IMR-90 (cell line): ENCODE measurements at regions not wholly inside any gene's neighbourhood (a gene's known extent, or its start where the extent isn't known, plus 50 kb on each side); places are given as distances from the start of the nearest gene placed in this dataset.

Experiments
- ATAC-seq: fragments of 200-7000 bp; cut with Tn5 transposase; 2 replicates; pipeline ENCODE4 v1.9.1; 2020; ENCODE audit warnings: low read depth, mild to moderate bottlenecking, moderate library complexity
- BruUV-seq: library from RNA; stranded (reverse); fragments of 400-500 nt; replicated peaks from 2 replicates; lab custom pipeline; 2021; lab: Mats Ljungman, UMichigan
- CTCF ChIA-PET: fragments of 300-600 bp; formaldehyde crosslinking; extraction: SDS; loops from one replicate; lab custom pipeline; 2021; ENCODE audit warnings: antibody characterized with exemption; lab: Yijun Ruan, JAX
- POLR2A ChIA-PET: fragments of 300-600 bp; sonication (Branson Sonifier 250); formaldehyde crosslinking; loops from one replicate; lab custom pipeline; 2022; ENCODE audit warnings: antibody characterized with exemption; ENCODE audit not compliant: unreplicated experiment; lab: Charles Lee
- DNase-seq: peaks from one replicate; pipeline ENCODE4 v3.0.0; 2013
- H2AFZ ChIP-seq: replicated peaks from 2 replicates; pipeline ENCODE3; 2013; ENCODE audit warnings: low read length, mild to moderate bottlenecking; ENCODE audit not compliant: poor library complexity
- H2AK5ac ChIP-seq: 2 replicates; pipeline ENCODE4 v1.6.1; 2013; ENCODE audit warnings: low read depth, low read length, inconsistent platforms
- H2AK9ac ChIP-seq: replicated peaks from 2 replicates; pipeline ENCODE3; 2013; ENCODE audit warnings: mild to moderate bottlenecking, low read depth, low read length, moderate library complexity; ENCODE audit not compliant: poor library complexity
- H2BK120ac ChIP-seq: 2 replicates; pipeline ENCODE4 v1.6.1; 2013; ENCODE audit warnings: low read depth, low read length, inconsistent platforms
- H2BK15ac ChIP-seq: 3 replicates; pipeline ENCODE4 v1.6.1; 2013; ENCODE audit warnings: low read depth, low read length, inconsistent platforms
- H2BK20ac ChIP-seq: 2 replicates; pipeline ENCODE4 v1.6.1; 2013; ENCODE audit warnings: low read depth, mild to moderate bottlenecking, inconsistent platforms, low read length, moderate library complexity
- H2BK5ac ChIP-seq: 2 replicates; pipeline ENCODE4 v1.6.1; 2013; ENCODE audit warnings: mild to moderate bottlenecking, low read depth, low read length, inconsistent platforms; ENCODE audit not compliant: poor library complexity, severe bottlenecking
- H3K14ac ChIP-seq: replicated peaks from 2 replicates; pipeline ENCODE4 v1.6.1; 2013; ENCODE audit warnings: low read depth, low read length, inconsistent platforms
- H3K18ac ChIP-seq: 2 replicates; pipeline ENCODE4 v1.6.1; 2013; ENCODE audit warnings: low read depth, low read length, control low read depth
- H3K23ac ChIP-seq: 2 replicates; pipeline ENCODE4 v1.6.1; 2013; ENCODE audit warnings: low read depth, low read length, inconsistent platforms
- H3K27ac ChIP-seq: 2 replicates; pipeline ENCODE4 v1.5.1; 2013; ENCODE audit warnings: mild to moderate bottlenecking, control low read depth, low read length; ENCODE audit not compliant: insufficient read depth
- H3K27me3 ChIP-seq: 2 replicates; pipeline ENCODE4 v1.6.1; 2013; ENCODE audit warnings: low read length; ENCODE audit not compliant: control insufficient read depth, insufficient read depth
- H3K36me3 ChIP-seq: 2 replicates; pipeline ENCODE4 v1.6.1; 2013; ENCODE audit warnings: low read length, mixed read lengths; ENCODE audit not compliant: control insufficient read depth, insufficient read depth
- H3K4ac ChIP-seq: 2 replicates; pipeline ENCODE4 v1.6.1; 2013; ENCODE audit warnings: low read depth, low read length, inconsistent platforms
- H3K4me1 ChIP-seq: 2 replicates; pipeline ENCODE4 v1.6.1; 2013; ENCODE audit warnings: low read length, mixed read lengths; ENCODE audit not compliant: control insufficient read depth, insufficient read depth
- H3K4me2 ChIP-seq: 2 replicates; pipeline ENCODE4 v1.6.1; 2013; ENCODE audit warnings: low read depth, mild to moderate bottlenecking, control low read depth, low read length, moderate library complexity
- H3K4me3 ChIP-seq: 2 replicates; pipeline ENCODE4 v1.5.1; 2013; ENCODE audit warnings: low read depth, mild to moderate bottlenecking, control low read depth, low read length, moderate library complexity; ENCODE audit not compliant: insufficient read depth
- H3K56ac ChIP-seq: 2 replicates; pipeline ENCODE4 v1.6.1; 2013; ENCODE audit warnings: low read length, inconsistent platforms; ENCODE audit not compliant: insufficient read depth; ENCODE audit errors: extremely low read depth
- H3K79me1 ChIP-seq, 2 experiments: 2 replicates each; pipeline ENCODE4 v1.6.1; 2013; ENCODE audit warnings: low read length in 2 of 2, inconsistent platforms in 1 of 2, low read depth in 1 of 2
- H3K9ac ChIP-seq: 2 replicates; pipeline ENCODE4 v1.6.1; 2013; ENCODE audit warnings: low read depth, low read length, control low read depth
- H3K9me1 ChIP-seq: 2 replicates; pipeline ENCODE4 v1.6.1; 2013; ENCODE audit warnings: low read length, inconsistent platforms; ENCODE audit not compliant: insufficient read depth
- H3K9me3 ChIP-seq: 2 replicates; pipeline ENCODE4 v1.6.1; 2013; ENCODE audit warnings: low read length; ENCODE audit not compliant: control insufficient read depth, insufficient read depth
- H4K20me1 ChIP-seq: 2 replicates; pipeline ENCODE4 v1.6.1; 2013; ENCODE audit warnings: low read length, inconsistent platforms; ENCODE audit not compliant: insufficient read depth
- H4K5ac ChIP-seq: 2 replicates; pipeline ENCODE4 v1.6.1; 2013; ENCODE audit warnings: mild to moderate bottlenecking, low read depth, low read length, control low read depth
- H4K8ac ChIP-seq, 2 experiments: 2 replicates each; pipeline ENCODE4 v1.6.1; 2013; ENCODE audit warnings: low read depth in 2 of 2, low read length in 2 of 2, control low read depth in 1 of 2, inconsistent platforms in 1 of 2
- H4K91ac ChIP-seq: 2 replicates; pipeline ENCODE4 v1.6.1; 2013; ENCODE audit warnings: low read depth, low read length, inconsistent platforms; ENCODE audit not compliant: insufficient read depth
- BHLHE40 ChIP-seq: fragments of 150-350 bp; IDR thresholded peaks from 2 replicates; pipeline ENCODE4 v1.6.1; 2016; ENCODE audit warnings: mild to moderate bottlenecking, low read depth, low read length
- CEBPB ChIP-seq: IDR thresholded peaks from 2 replicates; pipeline ENCODE4 v1.6.1; 2012; ENCODE audit warnings: low read depth, low read length, improper control_type of control experiment
- CHD1 ChIP-seq: IDR thresholded peaks from 2 replicates; pipeline ENCODE4 v1.6.1; 2012; ENCODE audit warnings: low read depth, low read length, improper control_type of control experiment
- MAFK ChIP-seq: IDR thresholded peaks from 2 replicates; pipeline ENCODE4 v1.6.1; 2012; ENCODE audit warnings: low read depth, low read length, improper control_type of control experiment
- MAZ ChIP-seq: IDR thresholded peaks from 2 replicates; pipeline ENCODE4 v1.6.1; 2012; ENCODE audit warnings: low read depth, mild to moderate bottlenecking, low read length, improper control_type of control experiment, moderate library complexity, borderline replicate concordance
- MXI1 ChIP-seq: IDR thresholded peaks from 2 replicates; pipeline ENCODE4 v1.6.1; 2012; ENCODE audit warnings: low read depth, mild to moderate bottlenecking, low read length, moderate library complexity, borderline replicate concordance
- NFE2L2 ChIP-seq: fragments of 150-350 bp; IDR thresholded peaks from 2 replicates; pipeline ENCODE4 v1.6.1; 2016; ENCODE audit warnings: low read depth, mild to moderate bottlenecking, low read length
- RAD21 ChIP-seq: IDR thresholded peaks from 2 replicates; pipeline ENCODE4 v1.6.1; 2012; ENCODE audit warnings: low read length, improper control_type of control experiment
- RCOR1 ChIP-seq: IDR thresholded peaks from 2 replicates; pipeline ENCODE4 v1.6.1; 2012; ENCODE audit warnings: mild to moderate bottlenecking, low read length, improper control_type of control experiment; ENCODE audit not compliant: insufficient replicate concordance
- RFX5 ChIP-seq: IDR thresholded peaks from 2 replicates; pipeline ENCODE4 v1.8.0; 2012; ENCODE audit warnings: low read depth, mild to moderate bottlenecking, low read length, moderate library complexity
- SMC3 ChIP-seq: fragments of 150-350 bp; IDR thresholded peaks from 2 replicates; pipeline ENCODE4 v1.6.1; 2016; ENCODE audit warnings: low read depth, mild to moderate bottlenecking, antibody characterized with exemption, low read length, moderate library complexity
- whole genome bisulfite sequencing, 2 experiments: methylation state at CpG; one replicate each; pipeline versions ENCODE4 v1.1.5 to v1.1.7; 2013; ENCODE audit warnings: missing lambda C conversion rate in 2 of 2; ENCODE audit not compliant: insufficient read length in 1 of 2; ENCODE audit errors: extremely low coverage in 2 of 2; 5-methylcytosine and 5-hydroxymethylcytosine counted together
- dilution Hi-C: fragments of 300-500 bp; cut with HindIII; formaldehyde crosslinking; loops from one replicate; pipeline ENCODE4 v1.14.3; 2018; ENCODE audit warnings: low sequenced_read_pairs; ENCODE audit not compliant: unreplicated experiment
- in situ Hi-C: fragments of 300-500 bp; cut with MboI; formaldehyde crosslinking; loops from 3 replicates; pipeline ENCODE4 v1.14.3; 2019; ENCODE audit warnings: low sequenced_read_pairs, inconsistent platforms, mixed read lengths
- intact Hi-C: fragments of 100-400 bp; cut with micrococcal nuclease; formaldehyde crosslinking; loops from 2 replicates; pipeline ENCODE4 v1.10.0; 2022
- TF ChIP-seq, protein P1 (sequence below): fragments of 150-350 bp; IDR thresholded peaks from 2 replicates; pipeline ENCODE4 v1.6.1; 2016; ENCODE audit warnings: low read depth, mild to moderate bottlenecking, low read length, moderate library complexity, borderline replicate concordance
- TF ChIP-seq, protein P2 (sequence below): fragments of 150-350 bp; IDR thresholded peaks from 2 replicates; pipeline ENCODE4 v1.6.1; 2017; ENCODE audit warnings: mild to moderate bottlenecking, antibody characterized with exemption, low read length, low read depth
- TF ChIP-seq, protein P3 (sequence below): conservative IDR thresholded peaks from 2 replicates; pipeline ENCODE4 v1.5.1; 2012; ENCODE audit warnings: mild to moderate bottlenecking, low read depth, low read length, improper control_type of control experiment

DNA sequence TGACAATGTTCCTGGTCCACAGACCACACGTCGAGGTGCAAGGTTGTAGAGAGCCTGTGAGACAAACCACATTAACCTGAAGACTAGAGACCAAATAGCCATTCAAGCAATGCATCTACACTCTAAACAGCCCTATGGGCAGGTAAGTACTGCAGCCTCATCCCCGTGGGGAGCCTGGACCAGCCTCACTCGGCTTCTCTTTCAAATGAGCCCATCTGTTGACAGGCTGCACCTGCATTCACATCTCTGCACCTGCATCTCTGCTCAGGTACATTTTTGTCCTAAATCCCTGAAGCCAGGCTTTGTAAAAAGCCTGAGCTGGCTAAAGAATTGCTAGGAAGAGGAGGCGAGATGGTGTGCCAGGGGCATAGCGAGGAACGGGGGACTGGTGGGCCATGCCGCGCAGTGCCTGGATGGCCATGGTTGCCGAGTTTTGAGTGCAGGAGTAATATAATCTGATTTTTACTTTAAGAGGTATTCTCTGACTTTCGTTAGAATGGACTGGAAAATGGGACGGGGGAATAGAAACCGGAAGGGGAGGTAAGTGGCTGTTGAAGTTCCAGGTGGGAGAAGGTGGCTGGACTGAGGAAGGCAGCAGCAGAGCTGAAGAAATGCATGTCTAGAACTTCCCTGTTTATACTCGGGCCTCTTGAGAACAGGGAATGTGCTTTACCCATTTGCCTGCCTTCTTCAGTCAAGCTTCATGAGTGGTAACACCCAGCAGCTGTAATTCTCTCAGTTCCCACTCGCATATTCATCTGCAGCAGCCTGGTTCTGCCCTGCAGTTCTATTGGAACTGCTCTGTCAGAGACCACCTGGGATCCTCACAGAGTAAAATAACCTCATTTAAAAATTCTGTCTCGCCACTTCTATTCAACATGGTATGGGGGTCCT lies 226.4 kb downstream of the OPA1 start:
- Histone ChIP-seq H2AFZ (no peak overlapping the region), H2AK5ac (no peak overlapping the region), H4K5ac (no peak overlapping the region), H3K23ac (no peak overlapping the region), H4K8ac (no peak overlapping the region), H3K4me1 (no peaks in the 10 kb centered on the region), H3K27ac (no peak overlapping the region), H3K14ac (no peak overlapping the region), H2AK9ac (no peak overlapping the region), H3K9me3 (no peaks in the 10 kb centered on the region), H3K9me1 (no peaks in the 10 kb centered on the region), H3K4ac (no peak overlapping the region), H2BK5ac (no peak overlapping the region), H3K79me1 (no peaks in the 10 kb centered on the region), H4K20me1 (no peaks in the 10 kb centered on the region), H3K18ac (no peak overlapping the region), H2BK120ac (no peak overlapping the region), H2BK20ac (no peak overlapping the region), H3K9ac (no peak overlapping the region), H2BK15ac (no peak overlapping the region), H3K27me3 (peaks cover 30% of the 10 kb centered on the region), H3K36me3 (no peaks in the 10 kb centered on the region), H4K91ac (no peak overlapping the region), H3K4me3 (no peak overlapping the region), H3K56ac (no peak overlapping the region), H3K4me2 (no peak overlapping the region)
- POLR2A ChIA-PET = no interaction called here
- TF ChIP-seq CHD1 (no peak), RCOR1 (no peak), MAFK (no peak), RAD21 (no peak), MXI1 (no peak), BHLHE40 (no peak), SMC3 (no peak), CEBPB (no peak), RFX5 (no peak), MAZ (no peak), NFE2L2 (no peak)
- TF ChIP-seq, protein P1, sequence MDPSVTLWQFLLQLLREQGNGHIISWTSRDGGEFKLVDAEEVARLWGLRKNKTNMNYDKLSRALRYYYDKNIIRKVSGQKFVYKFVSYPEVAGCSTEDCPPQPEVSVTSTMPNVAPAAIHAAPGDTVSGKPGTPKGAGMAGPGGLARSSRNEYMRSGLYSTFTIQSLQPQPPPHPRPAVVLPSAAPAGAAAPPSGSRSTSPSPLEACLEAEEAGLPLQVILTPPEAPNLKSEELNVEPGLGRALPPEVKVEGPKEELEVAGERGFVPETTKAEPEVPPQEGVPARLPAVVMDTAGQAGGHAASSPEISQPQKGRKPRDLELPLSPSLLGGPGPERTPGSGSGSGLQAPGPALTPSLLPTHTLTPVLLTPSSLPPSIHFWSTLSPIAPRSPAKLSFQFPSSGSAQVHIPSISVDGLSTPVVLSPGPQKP = no peak
- TF ChIP-seq, protein P2, sequence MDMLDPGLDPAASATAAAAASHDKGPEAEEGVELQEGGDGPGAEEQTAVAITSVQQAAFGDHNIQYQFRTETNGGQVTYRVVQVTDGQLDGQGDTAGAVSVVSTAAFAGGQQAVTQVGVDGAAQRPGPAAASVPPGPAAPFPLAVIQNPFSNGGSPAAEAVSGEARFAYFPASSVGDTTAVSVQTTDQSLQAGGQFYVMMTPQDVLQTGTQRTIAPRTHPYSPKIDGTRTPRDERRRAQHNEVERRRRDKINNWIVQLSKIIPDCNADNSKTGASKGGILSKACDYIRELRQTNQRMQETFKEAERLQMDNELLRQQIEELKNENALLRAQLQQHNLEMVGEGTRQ = no peak
- TF ChIP-seq, protein P3, sequence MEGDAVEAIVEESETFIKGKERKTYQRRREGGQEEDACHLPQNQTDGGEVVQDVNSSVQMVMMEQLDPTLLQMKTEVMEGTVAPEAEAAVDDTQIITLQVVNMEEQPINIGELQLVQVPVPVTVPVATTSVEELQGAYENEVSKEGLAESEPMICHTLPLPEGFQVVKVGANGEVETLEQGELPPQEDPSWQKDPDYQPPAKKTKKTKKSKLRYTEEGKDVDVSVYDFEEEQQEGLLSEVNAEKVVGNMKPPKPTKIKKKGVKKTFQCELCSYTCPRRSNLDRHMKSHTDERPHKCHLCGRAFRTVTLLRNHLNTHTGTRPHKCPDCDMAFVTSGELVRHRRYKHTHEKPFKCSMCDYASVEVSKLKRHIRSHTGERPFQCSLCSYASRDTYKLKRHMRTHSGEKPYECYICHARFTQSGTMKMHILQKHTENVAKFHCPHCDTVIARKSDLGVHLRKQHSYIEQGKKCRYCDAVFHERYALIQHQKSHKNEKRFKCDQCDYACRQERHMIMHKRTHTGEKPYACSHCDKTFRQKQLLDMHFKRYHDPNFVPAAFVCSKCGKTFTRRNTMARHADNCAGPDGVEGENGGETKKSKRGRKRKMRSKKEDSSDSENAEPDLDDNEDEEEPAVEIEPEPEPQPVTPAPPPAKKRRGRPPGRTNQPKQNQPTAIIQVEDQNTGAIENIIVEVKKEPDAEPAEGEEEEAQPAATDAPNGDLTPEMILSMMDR = no peak
- ATAC-seq = no peak
- in situ Hi-C loops (no loop called here), intact Hi-C loops (no loop called here), dilution Hi-C loops (no loop called here)
- DNase-seq = no peak
- CTCF ChIA-PET = interaction anchor here (0.7 kb wide), 1 partner anchor 590 kb away, joined by 4 read pairs; no protein-coding TSS in a partner anchor
- BruUV-seq = no TSS peak
- WGBS, 2 experiments = 76% methylated on average over 8 of the region's 16 CpGs; no CpG with 5 or more reads in 1 of the 2 experiments
